GM12892 (cell line): ENCODE measurements at regions not wholly inside any gene's neighbourhood (a gene's known extent, or its start where the extent isn't known, plus 50 kb on each side); places are given as distances from the start of the nearest gene placed in this dataset.

Experiments
- POLR2A ChIP-seq: IDR thresholded peaks from 2 replicates; pipeline ENCODE4 v1.6.1; 2011; ENCODE audit warnings: low read depth, low read length, control low read depth
- POLR2AphosphoS5 ChIP-seq: IDR thresholded peaks from 2 replicates; pipeline ENCODE4 v1.6.1; 2011; ENCODE audit warnings: low read depth, low read length, control low read depth
- TAF1 ChIP-seq: IDR thresholded peaks from 2 replicates; pipeline ENCODE4 v1.6.1; 2011; ENCODE audit warnings: low read depth, mild to moderate bottlenecking, control low read depth, low read length, borderline replicate concordance

GRCh38 chr11:22974251-22974650 is 114.0 kb upstream of the CCDC179 start:
- no peak for TF ChIP-seq POLR2A
- TF ChIP-seq TAF1, result no peak
- no peak for TF ChIP-seq POLR2AphosphoS5
